GM10248 (cell line): ENCODE measurements at regions not wholly inside any gene's neighbourhood (a gene's known extent, or its start where the extent isn't known, plus 50 kb on each side); places are given as distances from the start of the nearest gene placed in this dataset.
"Not testable (repeated sequence)": the region's sequence is repeated elsewhere in the genome, so short reads cannot be mapped to it uniquely, and the experiment has no call there.

Experiments used
- CTCF ChIA-PET: fragments of 300-600 bp; sonication (Branson Sonifier 250); formaldehyde crosslinking; extraction: SDS; loops from one replicate; lab custom pipeline; 2021; ENCODE audit warnings: antibody characterized with exemption; lab: Yijun Ruan, JAX
- POLR2A ChIA-PET: fragments of 350-650 bp; sonication (Branson Sonifier 250); formaldehyde crosslinking; extraction: SDS; loops from one replicate; lab custom pipeline; 2020; ENCODE audit warnings: antibody characterized with exemption; lab: Yijun Ruan, JAX
- DNase-seq: peaks from one replicate; pipeline ENCODE4 v3.0.0; 2012; ENCODE audit errors: extremely low spot score
- TF ChIP-seq, protein P1 (sequence below): IDR thresholded peaks from 2 replicates; pipeline ENCODE4 v1.5.1; 2012; ENCODE audit warnings: mild to moderate bottlenecking, low read depth; ENCODE audit errors: extremely low read depth, missing control alignments, control extremely low read depth

- DNase-seq: no peak
- ChIA-PET POLR2A (no interaction called here), CTCF (no interaction called here)
- TF ChIP-seq, protein P1, sequence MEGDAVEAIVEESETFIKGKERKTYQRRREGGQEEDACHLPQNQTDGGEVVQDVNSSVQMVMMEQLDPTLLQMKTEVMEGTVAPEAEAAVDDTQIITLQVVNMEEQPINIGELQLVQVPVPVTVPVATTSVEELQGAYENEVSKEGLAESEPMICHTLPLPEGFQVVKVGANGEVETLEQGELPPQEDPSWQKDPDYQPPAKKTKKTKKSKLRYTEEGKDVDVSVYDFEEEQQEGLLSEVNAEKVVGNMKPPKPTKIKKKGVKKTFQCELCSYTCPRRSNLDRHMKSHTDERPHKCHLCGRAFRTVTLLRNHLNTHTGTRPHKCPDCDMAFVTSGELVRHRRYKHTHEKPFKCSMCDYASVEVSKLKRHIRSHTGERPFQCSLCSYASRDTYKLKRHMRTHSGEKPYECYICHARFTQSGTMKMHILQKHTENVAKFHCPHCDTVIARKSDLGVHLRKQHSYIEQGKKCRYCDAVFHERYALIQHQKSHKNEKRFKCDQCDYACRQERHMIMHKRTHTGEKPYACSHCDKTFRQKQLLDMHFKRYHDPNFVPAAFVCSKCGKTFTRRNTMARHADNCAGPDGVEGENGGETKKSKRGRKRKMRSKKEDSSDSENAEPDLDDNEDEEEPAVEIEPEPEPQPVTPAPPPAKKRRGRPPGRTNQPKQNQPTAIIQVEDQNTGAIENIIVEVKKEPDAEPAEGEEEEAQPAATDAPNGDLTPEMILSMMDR: no peak
Observed at GRCh38 chr2:234366891-234367290, 130.0 kb downstream of the ARL4C start.

DNA sequence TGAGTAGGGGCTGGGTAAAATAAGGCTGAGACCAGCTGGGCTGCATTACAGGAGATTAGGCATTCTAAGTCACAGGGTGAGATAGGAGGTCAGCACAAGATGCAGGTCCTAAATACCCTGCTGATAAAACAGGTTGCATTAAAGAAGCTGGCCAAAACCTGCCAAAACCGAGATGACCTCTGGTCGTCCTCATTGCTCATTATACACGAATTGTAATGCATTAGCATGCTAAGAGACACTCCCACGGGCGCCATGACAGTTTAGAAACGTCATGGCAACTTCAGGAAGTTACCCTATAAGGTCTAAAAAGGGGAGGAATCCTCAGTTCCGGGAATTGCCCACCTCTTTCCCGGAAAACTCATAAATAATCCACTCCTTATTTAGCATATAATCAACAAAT lies 132.2 kb downstream of the ARL4C start:
- DNase-seq: no peak
- TF ChIP-seq, protein P1: no peak
- POLR2A ChIA-PET: no interaction called here
- CTCF ChIA-PET: interaction anchor here (1.2 kb wide), 1 partner anchor 10 kb away, joined by 4 read pairs; no protein-coding TSS in a partner anchor

DNA sequence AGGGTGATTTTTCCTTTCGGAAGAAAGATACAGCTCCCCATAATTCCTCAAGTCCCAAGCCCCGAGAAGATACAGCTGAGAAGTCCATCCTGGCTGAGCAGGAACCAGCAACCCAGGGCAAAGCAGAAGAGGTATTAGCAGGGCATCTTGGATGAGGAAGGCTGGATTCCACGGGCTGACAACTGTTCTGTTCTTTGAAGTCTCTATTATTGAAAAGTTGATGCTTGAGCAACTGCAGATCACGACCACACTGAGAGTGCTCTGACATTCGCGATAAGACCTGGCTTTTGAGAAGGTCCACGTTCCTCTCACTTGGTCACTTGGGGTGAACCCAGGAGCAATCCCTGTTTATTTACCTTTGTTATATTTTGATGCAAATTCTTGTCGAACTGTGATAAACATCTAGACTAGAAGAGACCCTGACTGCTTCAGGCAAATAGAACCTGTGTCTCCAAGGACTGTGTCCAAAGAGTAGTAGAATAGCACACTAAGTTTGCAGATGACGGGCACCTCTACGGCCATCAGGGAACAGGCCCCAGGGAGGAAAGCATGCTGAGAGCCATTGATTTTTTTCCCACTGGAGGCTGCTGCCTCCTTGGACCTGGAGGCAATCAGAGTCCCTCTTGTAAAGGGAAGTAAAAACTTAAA lies 133.1 kb downstream of the ARL4C start:
- no peak for DNase-seq
- CTCF ChIA-PET: interaction anchor here (1.2 kb wide), 1 partner anchor 11 kb away, joined by 4 read pairs; no protein-coding TSS in a partner anchor
- POLR2A ChIA-PET: no interaction called here
- TF ChIP-seq, protein P1: no peak

DNA sequence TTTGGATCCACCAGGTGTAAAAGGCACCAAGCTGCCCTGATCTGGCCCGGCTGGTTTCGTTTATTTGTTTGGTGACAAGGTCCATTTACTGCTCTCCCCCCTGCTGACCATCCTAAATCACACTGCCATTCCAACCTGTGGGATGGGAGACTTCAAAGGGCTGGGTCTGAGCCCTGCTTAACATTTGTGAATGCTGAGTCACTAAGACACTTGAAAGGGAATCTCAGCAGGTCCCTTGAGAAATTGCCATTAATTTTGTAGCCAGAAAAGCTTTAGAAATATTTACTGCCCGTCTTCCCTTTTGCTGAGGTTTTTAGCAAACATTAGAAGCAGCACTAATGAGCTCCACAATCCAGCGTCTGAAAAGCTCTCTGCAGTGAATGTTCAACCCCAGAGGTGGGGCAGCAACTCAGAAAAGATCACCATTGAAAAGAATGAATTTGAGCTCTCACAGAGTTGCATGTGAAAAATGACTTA lies 133.8 kb downstream of the ARL4C start:
- ChIA-PET POLR2A (no interaction called here), CTCF (no interaction called here)
- TF ChIP-seq, protein P1: no peak

GRCh38 chr2:234360313-234360975 lies 136.4 kb downstream of the ARL4C start:
- POLR2A ChIA-PET, DNase-seq: not testable (repeated sequence)
- CTCF ChIA-PET: interaction anchor here (1.2 to 3.0 kb wide), 2 partner anchors 14 to 17 kb away, joined by 3 to 9 read pairs; no protein-coding TSS in a partner anchor

More for the DNA sequence above, 133.8 kb downstream of the ARL4C start:
- no peak for DNase-seq

DNA sequence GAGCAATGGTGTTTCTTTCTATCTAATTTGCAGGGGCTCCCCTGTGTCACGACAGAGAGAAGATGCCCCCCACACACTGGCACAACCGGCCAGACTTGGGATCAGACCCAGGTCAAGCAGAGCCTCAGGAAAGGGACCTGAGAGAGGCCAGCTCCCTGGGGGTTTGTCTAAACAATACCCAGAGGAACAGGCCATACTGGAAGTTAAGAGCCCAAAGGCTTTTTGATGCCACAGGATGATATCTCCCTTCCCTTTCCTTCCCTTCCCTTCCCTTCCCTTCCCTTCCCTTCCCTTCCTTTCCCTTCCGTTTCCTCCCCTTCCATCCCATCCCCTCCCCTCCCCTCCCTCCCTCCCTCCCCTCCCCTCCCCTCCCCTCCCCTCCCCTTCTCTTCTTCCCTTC lies 139.2 kb downstream of the ARL4C start:
- TF ChIP-seq, protein P1: no peak
- CTCF ChIA-PET: no interaction called here

More for the DNA sequence above, 139.2 kb downstream of the ARL4C start:
- POLR2A ChIA-PET: no interaction called here
- DNase-seq: no peak
